Muscle layer of duodenum (tissue), 2 donors: ENCODE measurements at regions not wholly inside any gene's neighbourhood (a gene's known extent, or its start where the extent isn't known, plus 50 kb on each side); places are given as distances from the start of the nearest gene placed in this dataset.

Experiments
- H3K27ac ChIP-seq: one replicate; pipeline ENCODE4 v1.7.0; 2013; ENCODE audit warnings: mild to moderate bottlenecking, low read length
- H3K27me3 ChIP-seq: one replicate; pipeline ENCODE4 v1.7.0; 2013; ENCODE audit warnings: low read depth, mild to moderate bottlenecking, control low read depth, low read length
- H3K36me3 ChIP-seq, 2 donors: one replicate each; pipeline ENCODE4 v1.7.0; 2013; ENCODE audit warnings: low read length in 2 of 2, control low read depth in 1 of 2, mild to moderate bottlenecking in 1 of 2; ENCODE audit not compliant: insufficient read depth in 2 of 2, control insufficient read depth in 1 of 2
- H3K4me1 ChIP-seq, 2 donors: one replicate each; pipeline ENCODE4 v1.7.0; 2013; ENCODE audit warnings: low read length in 2 of 2, mild to moderate bottlenecking in 2 of 2, control low read depth in 1 of 2, moderate library complexity in 1 of 2; ENCODE audit not compliant: insufficient read depth in 2 of 2, control insufficient read depth in 1 of 2
- H3K4me3 ChIP-seq, 2 donors: one replicate each; pipeline ENCODE4 v1.7.0; 2013; ENCODE audit warnings: low read length in 2 of 2, low read depth in 1 of 2, mild to moderate bottlenecking in 1 of 2
- H3K9me3 ChIP-seq, 2 donors: one replicate each; pipeline ENCODE4 v1.7.0; 2013; ENCODE audit warnings: low read length in 2 of 2, control low read depth in 1 of 2, mild to moderate bottlenecking in 1 of 2; ENCODE audit not compliant: control insufficient read depth in 1 of 2
- donor health status: healthy.

GRCh38 chr6:168196881-168197635 is 118.0 kb upstream of the FRMD1 start:
- no peaks in the 10 kb centered on the region for H3K4me1 ChIP-seq
- H3K36me3 ChIP-seq, result no peaks in the 10 kb centered on the region
- no peak overlapping the region for H3K27ac ChIP-seq
- no peaks in the 10 kb centered on the region for H3K9me3 ChIP-seq
- no peaks in the 10 kb centered on the region for H3K27me3 ChIP-seq
- H3K4me3 ChIP-seq, result no peak overlapping the region

GRCh38 chr6:168196385-168196860 is 117.4 kb upstream of the FRMD1 start:
- Histone ChIP-seq H3K27me3 (no peaks in the 10 kb centered on the region), H3K27ac (no peak overlapping the region), H3K4me3 (no peak overlapping the region)

GRCh38 chr6:168195712-168196111 is 116.7 kb upstream of the FRMD1 start:
- Histone ChIP-seq H3K27ac (no peak overlapping the region), H3K36me3 (no peaks in the 10 kb centered on the region), H3K27me3 (no peaks in the 10 kb centered on the region), H3K9me3 (no peaks in the 10 kb centered on the region), H3K4me1 (no peaks in the 10 kb centered on the region), H3K4me3 (no peak overlapping the region)

More at GRCh38 chr6:168196385-168196860, 117.4 kb upstream of the FRMD1 start:
- Histone ChIP-seq H3K4me1 (no peaks in the 10 kb centered on the region), H3K36me3 (no peaks in the 10 kb centered on the region), H3K9me3 (no peaks in the 10 kb centered on the region)

DNA sequence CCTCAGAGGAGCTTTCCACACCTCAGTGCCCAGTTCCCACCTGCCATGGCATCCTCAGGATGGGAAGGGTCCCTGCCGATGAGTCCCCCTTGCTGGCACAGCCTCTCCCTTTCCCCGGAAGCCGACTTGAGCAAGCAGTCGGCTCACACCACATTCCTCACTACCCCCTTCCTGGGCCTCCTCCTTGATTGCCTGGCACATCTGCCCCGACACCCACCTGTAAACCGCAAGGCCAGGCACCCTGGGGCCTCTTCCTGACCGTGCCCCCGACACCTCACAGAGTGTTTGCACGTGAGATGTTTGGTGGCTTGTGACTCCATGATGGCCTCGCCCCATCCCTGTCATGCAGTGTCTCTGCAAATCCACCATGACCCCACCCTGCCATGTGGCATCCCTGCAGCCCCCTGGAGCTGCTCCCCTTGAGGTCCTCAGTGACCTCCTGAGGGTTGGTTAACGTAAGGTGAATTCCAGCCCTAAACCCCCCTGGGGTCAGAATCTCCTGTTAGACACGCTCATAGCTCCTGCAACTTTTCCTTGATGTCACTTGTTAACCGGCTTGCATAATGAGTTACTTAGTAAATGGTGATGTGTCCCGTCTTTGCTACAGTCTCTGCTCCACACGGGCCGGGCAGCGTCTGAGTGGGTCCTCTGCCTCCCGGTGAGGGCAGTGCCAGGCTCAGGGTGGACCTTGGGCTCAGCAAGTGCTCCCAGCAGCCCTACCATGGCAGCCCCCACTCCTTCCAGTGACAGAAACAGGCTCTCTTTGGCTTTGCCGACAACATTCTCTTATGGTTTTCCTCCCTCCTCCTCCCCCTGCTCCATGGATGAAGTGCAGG is 115.9 kb upstream of the FRMD1 start:
- Histone ChIP-seq H3K4me3 (no peak overlapping the region), H3K36me3 (no peaks in the 10 kb centered on the region), H3K27me3 (no peaks in the 10 kb centered on the region), H3K9me3 (no peaks in the 10 kb centered on the region), H3K27ac (no peak overlapping the region), H3K4me1 (no peaks in the 10 kb centered on the region)

DNA sequence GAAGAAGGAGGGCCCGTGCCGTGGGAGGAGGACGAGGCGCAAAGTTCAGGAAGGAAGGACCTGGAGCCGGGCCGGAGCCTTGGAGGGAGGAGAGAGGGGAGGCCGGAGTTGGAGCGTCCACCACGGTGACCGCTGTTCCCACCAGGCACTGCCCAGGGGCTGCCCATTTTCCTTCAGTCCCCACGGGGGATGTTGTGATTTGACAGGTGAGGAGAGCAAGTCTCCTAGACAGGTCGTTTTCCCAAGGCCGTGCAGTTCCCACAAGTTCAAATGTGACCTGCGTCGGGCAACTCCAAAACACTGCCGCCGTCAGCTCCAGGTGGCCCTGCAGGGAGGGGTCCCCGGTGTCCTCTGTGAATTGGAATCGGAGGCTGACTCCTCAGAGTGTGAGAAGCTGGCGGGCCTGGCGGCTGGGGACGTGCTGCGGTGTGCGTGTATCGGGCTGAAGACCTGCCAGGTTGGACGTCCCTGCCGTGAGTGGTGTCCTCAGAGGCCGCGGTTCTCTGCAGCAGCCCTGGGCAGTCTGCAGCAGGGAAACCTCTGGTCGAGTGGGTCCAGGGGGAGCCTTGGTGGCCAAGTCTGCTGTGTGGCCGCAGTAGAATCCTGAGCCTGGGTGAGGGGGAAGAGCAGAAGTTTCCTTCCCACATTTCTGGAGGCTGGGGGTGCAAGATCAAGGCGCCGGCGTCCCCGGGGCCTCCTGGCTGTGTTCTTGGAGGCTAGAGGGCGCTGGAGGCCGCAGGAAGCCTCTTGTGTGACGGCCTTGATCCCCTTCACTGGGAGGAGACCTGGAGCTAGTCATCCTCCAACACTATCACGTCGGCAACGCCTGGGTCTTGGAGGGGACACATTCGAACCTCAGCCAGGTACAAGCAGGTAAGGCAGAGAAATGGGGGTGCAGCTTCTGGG is 115.1 kb upstream of the FRMD1 start:
- H3K36me3 ChIP-seq, result no peaks in the 10 kb centered on the region
- H3K9me3 ChIP-seq, result no peaks in the 10 kb centered on the region
- H3K4me3 ChIP-seq, result no peak overlapping the region
- H3K27me3 ChIP-seq, result no peaks in the 10 kb centered on the region
- H3K27ac ChIP-seq, result no peak overlapping the region
- H3K4me1 ChIP-seq, result no peaks in the 10 kb centered on the region

DNA sequence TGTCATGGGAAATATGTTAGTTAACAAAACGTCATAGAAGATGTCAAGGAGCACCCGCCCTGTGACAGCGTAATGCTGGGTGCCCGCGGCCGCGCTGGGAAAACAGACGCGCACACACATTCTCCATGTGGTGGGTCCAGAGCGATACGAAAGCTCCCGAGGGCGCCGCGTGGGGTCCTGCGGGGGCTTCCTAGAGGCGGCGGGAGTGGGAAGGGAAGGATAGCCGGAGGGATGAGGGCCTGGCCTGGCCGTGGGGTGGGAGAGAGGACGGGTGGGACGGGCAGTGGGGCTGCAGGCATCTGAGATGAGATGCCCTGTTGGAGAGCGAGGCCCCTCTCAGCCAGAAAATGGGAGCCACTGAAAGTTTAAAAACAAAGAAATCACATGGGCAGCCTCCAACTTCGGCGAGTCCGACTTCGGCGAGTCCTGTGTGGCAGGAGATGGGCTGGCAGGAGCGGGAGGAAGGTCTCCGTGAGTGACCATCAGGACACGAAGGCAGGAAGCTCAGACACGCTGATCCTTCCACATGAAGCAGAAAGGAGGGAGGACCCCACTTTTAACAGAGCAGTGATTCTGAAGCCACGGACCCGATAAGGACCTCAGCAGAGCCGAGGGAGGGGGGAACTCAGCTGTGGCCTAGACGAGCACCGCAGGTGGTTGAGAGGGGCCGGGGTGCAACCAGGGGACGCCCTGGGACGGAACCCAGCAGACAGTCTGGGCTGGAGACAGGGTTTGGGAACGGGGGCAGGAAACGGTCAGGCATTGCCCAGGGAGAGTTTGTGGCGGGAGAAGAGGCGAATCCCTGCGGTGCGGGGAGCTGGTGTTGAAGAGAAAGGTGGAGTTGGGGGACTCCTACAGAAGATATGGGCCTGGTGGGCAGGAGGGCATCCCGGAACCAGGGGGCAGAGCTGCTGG is 114.1 kb upstream of the FRMD1 start:
- H3K4me3 ChIP-seq, result no peak overlapping the region
- H3K27ac ChIP-seq, result no peak overlapping the region
- no peaks in the 10 kb centered on the region for H3K36me3 ChIP-seq
- no peaks in the 10 kb centered on the region for H3K27me3 ChIP-seq
- H3K9me3 ChIP-seq, result no peaks in the 10 kb centered on the region
- no peaks in the 10 kb centered on the region for H3K4me1 ChIP-seq

- Histone ChIP-seq H3K27me3 (no peaks in the 10 kb centered on the region), H3K4me3 (no peak overlapping the region), H3K27ac (no peak overlapping the region), H3K36me3 (no peaks in the 10 kb centered on the region), H3K4me1 (no peaks in the 10 kb centered on the region), H3K9me3 (no peaks in the 10 kb centered on the region)
These were observed 113.3 kb upstream of the FRMD1 start for GRCh38 chr6:168192195-168192900.

- H3K4me3 ChIP-seq, result no peak overlapping the region
- no peak overlapping the region for H3K27ac ChIP-seq
- no peaks in the 10 kb centered on the region for H3K4me1 ChIP-seq
- H3K27me3 ChIP-seq, result no peaks in the 10 kb centered on the region
- H3K9me3 ChIP-seq, result no peaks in the 10 kb centered on the region
- H3K36me3 ChIP-seq, result no peaks in the 10 kb centered on the region
These were observed 111.8 kb upstream of the FRMD1 start for GRCh38 chr6:168190646-168191443.

- no peaks in the 10 kb centered on the region for H3K4me1 ChIP-seq
- H3K9me3 ChIP-seq, result no peaks in the 10 kb centered on the region
- H3K36me3 ChIP-seq, result no peaks in the 10 kb centered on the region
- no peaks in the 10 kb centered on the region for H3K27me3 ChIP-seq
- no peak overlapping the region for H3K27ac ChIP-seq
- no peak overlapping the region for H3K4me3 ChIP-seq
These were observed 111.0 kb upstream of the FRMD1 start for GRCh38 chr6:168190014-168190405.
